Hematopoietic multipotent progenitor cell (in vitro differentiated cells): ENCODE measurements at regions not wholly inside any gene's neighbourhood (a gene's known extent, or its start where the extent isn't known, plus 50 kb on each side); places are given as distances from the start of the nearest gene placed in this dataset.
"Not testable (repeated sequence)": the region's sequence is repeated elsewhere in the genome, so short reads cannot be mapped to it uniquely, and the experiment has no call there.

Experiments used
- DNase-seq, 3 donors: peaks; one replicate each; pipeline ENCODE4 v3.0.0-alpha.2; 2011 to 2015; ENCODE audit warnings: low read depth in 2 of 3, low spot score in 2 of 3

DNA sequence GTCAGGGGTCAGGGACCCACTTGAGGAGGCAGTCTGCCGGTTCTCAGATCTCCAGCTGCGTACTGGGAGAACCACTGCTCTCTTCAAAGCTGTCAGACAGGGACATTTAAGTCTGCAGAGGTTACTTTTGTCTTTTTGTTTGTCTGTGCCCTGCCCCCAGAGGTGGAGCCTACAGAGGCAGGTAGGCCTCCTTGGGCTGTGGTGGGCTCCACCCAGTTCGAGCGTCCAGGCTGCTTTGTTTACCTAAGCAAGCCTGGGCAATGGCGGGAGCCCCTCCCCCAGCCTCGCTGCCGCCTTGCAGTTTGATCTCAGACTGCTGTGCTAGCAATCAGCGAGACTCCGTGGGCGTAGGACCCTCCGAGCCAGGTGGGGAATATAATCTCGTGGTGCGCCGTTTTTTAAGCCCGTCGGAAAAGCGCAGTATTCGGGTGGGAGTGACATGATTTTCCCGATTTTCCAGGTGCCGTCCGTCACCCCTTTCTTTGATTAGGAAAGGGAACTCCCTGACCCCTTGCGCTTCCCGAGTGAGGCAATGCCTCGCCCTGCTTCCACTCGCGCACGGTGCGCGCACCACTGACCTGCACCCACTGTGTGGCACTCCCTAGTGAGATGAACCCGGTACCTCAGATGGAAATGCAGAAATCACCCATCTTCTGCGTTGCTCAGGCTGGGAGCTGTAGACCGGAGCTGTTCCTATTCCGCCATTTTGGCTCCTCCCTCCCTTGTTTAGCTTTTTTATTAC, 268.6 kb upstream of the SATB1 start:
- not testable (repeated sequence) for DNase-seq

DNA sequence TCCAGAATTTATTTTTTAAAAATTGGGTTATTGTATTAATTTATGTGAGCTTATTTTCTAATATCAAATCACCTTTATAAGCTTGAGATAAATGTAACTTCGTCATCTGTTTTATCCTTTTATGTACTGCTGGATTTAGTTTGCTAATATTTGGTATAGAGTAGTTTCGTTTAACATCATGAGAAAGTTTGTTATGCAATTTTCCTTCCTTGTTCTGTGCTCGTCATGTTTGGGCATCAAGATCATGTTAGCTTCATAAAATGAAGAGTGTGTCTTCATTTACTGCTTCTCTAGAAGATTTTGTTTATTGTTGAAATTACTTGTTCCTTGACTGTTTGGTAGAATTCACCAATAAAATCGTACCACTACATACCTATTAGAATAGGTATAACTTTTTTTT, 262.1 kb upstream of the SATB1 start:
- no peak for DNase-seq

DNA sequence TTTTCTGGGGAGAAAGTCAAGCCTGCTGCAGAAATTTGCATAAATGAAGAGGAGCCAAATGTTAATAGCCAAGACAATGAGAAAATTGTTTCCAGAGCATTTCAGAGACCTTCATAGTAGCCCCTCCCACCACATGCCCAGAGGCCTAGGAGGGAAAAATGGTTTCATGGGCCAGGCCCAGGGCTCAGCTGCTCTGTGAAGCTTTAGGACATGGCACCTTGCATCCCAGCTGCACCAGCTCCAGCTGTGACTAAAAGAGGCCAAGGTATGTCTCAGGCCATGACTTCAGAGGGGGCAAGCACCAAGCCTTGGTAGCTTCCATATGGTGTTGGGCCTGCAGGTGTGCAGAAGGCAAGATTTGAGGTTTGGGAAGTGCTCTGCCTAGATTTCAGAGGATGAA, 258.8 kb upstream of the SATB1 start:
- DNase-seq = no peak

DNA sequence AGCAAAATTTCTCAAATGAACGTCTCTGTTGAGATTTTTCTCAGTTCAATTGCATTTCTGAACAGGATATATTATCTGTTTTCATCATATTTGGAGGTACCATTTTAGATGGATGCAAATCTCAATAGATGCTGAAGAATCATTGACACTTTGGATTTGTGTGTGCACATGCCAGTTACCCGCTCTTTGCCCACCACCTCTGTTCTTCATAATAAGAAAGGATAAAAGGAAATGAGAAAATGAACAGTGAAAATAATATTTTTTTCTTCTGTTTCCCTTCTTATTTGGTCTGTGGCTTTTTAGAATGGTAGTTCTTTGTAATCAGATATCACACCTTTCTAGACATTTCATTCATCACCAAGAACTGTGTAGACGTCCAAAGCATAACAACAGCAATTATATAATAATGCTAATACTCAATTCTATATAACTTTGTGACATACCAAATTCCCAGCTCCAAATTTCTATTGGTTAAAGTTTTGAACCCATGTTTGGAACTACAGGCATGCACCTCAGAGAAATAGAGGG, 256.7 kb upstream of the SATB1 start:
- DNase-seq = no peak

DNA sequence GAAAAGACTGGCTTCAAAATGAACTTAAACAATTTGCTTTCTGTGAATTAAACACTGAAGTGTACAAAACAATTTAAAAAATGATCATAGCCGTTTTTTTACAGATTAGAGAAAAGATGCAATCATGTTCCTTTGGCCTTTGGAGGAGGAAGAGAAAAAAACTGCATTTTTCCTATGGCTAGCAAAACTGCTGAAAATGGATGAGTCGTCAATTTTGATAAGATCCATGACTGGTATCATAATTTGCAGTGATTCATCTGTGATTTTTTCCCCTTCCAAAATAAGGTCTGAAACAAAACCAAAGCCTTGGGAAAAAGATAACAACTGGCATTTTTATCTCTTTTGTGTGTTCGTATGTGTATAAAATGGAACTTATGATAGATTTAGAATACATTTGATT, 255.6 kb upstream of the SATB1 start:
- DNase-seq = no peak

DNA sequence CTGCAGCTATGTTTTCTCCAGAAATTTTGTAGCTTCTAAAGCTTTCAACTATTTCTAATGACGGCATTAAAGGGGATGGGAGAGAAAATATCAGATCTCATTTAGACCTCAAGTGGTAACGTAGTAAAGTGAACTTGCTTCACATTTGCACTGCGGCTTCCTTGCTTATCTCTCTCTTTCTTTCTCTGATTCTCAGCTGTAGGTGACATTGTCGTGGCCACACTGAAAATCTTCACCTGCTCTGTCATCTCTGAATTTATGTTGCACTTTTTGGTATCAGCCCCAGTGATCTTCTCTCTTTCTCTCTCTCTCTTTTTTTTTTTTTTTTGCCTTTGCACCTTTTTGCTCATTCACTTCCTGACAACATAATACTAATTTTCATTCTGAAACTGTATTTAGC, 254.1 kb upstream of the SATB1 start:
- DNase-seq = no peak

DNA sequence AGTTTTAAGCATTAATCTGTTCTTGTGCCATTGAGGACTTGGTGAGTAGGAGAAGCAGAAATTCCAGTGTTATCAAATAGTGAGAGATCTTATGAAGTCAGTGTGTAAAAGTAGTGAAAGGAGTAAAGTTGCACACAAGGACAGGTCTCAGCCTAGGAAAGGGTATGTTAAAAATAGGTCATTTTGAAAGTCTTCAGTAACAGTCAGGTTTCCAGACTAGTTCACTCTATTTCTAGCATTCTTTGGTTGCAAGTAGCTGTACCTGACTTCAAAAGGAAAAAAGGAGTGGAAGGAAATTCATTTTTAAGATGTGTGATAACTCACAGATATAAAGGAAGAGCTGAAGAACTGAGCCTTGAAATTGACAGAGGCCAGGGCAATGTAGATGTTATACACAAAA, 250.1 kb upstream of the SATB1 start:
- DNase-seq = no peak

DNA sequence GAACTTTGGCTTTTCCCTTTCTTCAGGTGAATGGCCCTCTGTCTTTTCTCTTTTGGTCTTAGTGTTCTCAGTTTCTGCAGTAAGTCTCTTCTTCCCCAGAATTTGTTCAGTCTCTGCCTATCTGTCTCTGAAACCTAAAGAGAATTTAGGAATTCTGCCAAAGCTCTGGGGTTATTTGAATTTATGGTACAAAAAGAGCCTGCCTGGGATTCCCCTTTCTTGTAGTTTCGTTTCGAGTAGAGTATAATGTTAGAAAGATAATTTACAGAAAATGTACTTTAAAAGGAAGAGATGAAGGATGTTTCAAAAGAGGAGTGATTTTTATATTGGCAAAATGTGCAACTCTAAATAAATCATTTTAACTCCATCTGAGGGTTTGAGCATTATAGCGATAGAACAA, 247.4 kb upstream of the SATB1 start:
- no peak for DNase-seq

DNA sequence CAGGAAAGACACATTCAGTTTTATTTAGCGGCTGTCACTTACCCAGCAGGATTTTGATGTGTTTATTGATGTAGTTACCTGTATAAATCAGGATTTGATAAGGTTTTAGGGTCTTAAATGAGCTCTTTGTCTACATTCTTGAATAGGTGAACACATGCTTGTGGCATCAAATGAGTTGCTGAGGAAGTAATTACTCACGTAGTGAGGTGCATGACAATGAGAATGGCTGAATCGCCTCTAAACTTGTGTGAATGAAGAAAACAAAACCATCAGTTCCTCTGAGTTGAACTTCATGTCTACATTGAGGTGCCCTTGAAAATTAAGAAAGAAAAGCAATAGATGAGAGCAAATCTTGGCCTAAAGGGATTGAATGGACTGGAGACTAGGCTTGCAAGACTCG, 245.6 kb upstream of the SATB1 start:
- DNase-seq = no peak

DNA sequence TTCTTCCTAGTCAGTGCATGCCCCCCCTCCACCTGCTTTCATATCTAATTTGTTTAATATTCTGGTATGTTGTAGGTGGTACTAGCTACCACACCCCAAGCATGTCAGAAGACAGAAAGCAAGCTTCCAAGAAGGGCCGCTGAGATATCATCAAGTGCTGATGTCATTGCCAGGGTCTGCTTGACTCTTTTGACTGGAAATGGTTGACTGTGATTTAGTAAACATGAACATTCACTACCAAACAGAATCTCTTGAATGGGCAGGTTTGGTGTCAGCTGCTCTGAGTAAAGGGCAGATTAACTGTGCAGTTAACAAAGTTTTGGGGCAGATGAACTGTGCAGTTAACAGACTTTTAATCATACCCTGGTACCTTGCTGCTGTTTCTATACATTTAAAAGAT, 244.2 kb upstream of the SATB1 start:
- DNase-seq = no peak

DNA sequence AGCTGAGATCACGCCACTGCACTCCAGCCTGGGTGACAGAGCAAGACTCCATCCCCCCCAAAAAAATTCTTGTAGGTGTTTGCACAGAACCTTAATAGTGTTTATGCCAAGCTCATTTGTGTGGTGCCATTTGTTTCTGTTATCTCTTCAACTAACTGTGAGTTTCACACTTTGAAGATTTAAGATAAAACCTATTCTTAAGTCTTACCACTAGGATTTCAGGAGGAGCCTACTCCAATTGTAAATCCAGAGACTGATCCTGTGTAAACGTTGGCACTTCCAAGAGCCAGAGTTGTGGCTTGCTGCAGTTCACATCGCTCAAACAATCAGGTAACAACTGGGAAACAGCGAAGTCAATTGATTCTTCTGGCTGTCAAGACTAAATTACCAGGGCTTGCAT, 242.4 kb upstream of the SATB1 start:
- no peak for DNase-seq

DNA sequence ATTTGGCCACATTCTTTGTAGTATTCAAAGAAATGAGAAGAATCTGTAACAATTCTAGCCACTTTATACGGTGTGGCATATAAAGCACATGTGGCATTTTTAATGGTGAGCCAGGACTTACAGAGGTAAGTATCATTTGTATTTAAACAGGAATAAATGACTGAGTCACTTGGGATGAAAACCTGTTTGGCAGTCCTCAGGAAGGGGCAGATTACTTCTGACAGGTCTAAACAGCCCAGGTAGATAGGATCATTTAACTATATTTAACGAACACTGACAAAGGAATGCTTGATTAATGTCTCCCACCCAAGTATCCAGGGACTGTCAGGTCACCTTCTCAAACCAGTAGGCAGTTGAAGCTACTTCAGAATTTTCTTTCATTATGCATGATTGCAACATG, 241.5 kb upstream of the SATB1 start:
- no peak for DNase-seq

DNA sequence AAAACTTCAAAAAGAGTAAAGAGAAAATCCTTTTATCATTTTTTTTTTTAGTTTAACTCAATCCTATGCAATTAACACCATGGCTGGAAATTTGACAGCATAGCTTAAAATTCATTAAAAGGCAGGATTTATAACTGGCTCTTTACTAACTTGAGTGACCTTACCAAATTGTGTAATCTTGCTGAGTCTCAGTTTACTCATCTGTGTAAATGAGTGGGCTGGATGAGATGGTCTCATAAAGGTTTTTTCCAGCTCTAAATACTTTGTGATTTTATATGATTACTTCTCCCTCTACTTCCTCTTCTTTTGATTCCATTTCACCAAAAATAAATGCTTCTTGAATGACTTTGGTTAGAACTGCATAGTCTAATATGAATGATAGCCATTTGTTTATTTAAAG, 234.9 kb upstream of the SATB1 start:
- no peak for DNase-seq

DNA sequence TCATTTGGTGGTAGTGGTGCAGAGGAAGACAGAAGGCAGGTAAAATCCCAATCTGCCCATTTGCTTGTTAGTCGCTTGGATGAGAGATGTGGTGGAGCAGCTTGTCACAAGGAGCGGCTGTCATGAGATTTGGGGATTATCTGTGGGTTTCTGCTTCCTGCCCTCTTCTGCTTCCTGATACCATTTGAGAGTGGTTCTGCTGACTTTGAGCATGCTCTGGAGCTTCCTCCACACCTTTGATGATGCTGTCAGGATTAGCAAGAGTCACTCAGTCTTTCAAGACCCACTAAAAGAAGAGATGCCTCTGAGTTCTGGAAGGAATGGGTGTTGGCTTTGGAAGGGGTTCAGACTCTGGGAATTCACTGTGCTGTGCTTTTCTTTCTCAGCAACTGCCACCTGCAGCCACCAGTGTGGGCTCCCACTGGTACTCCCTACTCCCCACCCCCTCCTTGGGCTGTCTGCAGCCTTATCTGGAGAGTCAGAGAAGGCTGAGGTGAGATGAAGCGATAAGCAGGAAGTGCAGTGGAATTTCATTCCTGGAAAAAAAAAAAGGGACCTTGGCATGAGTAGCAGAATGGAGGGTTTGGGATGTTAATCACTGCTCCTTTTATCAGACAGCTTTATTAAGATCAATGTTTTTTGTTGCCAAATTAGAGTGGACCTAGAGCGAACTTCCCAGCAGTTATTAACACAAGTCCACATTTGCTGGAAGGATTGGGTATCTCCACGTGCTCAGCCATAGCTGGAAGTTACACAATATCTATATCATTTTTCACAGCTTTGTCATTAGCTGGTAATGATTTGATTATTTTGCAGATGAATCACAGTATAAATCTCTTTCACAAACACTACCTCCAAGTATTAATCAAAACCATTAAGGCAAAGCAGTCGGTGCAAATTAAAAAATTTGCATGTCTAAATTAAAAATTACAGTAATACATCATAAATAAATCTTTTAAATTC, 233.0 kb upstream of the SATB1 start:
- peak in 2 of 3 donors; percentile 5 to 23 for DNase-seq

DNA sequence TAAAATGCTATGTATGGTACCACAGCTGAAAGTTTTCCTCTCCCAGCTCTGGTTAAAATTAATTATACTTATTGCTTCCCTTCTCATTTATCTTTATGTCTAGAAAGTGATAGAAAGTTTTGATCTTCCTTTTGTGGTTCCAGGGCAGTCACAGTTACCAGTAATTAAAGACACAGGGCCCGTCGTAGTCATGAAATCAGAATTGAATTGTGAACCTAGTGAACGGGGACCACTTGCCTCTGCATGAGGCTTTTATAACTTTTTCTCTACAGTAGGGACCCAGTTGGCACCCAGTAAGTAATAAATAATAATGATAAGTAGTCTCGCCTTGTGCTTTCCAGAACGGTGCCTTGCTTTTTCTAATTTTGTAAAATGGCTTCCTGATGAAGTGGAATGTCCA, 231.7 kb upstream of the SATB1 start:
- DNase-seq = no peak

DNA sequence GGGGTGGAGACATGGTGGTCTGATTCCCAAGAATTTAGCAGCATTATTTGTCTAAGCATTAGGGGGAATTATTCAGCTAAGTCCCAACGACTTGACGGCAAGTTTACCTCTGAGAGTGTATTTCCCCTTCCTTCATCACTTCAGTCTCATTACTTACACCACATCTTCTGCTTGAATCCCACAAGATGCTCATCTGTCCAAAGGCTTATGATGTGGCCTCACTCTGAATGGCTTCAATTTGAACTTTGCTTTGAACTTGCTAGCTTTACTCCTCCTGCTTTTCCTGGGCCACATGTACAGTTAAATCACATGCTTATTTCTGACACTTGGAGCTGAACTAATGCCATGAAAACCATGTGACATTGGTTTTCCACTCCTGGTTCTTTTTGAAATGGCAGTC, 231.3 kb upstream of the SATB1 start:
- no peak for DNase-seq

DNA sequence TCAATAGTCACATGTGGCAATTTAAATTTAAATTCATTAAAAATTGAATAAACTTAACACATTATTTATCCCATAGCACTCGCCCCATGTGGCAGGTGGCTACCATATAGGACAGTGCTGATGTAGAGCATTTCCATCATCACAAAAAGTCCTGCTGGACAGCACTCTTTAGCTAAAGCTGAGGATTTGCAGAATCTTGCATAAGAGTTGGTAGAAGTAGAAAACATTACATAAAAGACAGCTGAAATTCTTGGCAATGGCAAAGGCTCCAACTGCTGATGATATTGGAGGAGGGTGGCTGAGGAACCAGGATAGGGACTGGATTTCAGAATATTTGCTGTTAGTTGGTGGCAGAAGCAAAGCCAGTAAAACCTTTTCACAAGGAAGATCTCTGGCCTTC, 230.7 kb upstream of the SATB1 start:
- no peak for DNase-seq

DNA sequence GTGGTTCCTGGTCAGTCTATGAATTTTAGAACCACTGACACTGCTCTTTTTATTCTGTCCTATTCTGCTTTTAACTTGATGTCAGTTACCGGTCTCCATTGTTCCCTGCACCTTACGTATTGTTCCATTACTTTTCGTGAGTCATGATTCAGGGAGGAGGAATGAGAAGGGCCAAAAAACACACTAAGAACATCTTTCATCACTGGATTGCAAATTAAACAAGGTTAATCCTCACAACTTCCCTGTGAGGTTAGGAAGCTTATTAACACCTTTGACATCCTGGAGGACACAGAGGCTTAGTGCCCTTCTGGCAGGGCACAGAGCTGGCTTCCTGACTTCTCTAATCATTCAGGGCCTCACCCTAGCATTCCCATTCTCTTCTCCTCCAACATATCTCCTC, 227.6 kb upstream of the SATB1 start:
- DNase-seq = no peak

DNA sequence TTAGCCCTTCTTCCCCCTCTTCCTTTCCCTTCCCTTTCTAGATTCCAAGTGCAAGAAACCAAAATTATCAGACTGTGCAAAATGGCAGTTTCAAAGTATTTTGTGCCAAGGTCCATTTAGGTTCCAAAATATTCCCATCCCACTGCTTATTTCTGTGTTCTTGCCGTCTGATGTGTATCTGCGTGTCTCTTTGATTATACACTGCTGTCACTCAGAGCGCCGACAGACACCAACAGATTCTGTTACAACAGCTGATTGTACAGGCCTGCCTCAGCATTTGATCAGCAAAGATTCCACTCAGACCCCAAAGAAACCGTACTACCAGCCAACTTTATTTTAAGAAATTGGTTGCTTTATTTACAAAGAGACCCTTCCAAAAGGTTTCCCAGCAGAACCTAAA, 225.6 kb upstream of the SATB1 start:
- DNase-seq = no peak

DNA sequence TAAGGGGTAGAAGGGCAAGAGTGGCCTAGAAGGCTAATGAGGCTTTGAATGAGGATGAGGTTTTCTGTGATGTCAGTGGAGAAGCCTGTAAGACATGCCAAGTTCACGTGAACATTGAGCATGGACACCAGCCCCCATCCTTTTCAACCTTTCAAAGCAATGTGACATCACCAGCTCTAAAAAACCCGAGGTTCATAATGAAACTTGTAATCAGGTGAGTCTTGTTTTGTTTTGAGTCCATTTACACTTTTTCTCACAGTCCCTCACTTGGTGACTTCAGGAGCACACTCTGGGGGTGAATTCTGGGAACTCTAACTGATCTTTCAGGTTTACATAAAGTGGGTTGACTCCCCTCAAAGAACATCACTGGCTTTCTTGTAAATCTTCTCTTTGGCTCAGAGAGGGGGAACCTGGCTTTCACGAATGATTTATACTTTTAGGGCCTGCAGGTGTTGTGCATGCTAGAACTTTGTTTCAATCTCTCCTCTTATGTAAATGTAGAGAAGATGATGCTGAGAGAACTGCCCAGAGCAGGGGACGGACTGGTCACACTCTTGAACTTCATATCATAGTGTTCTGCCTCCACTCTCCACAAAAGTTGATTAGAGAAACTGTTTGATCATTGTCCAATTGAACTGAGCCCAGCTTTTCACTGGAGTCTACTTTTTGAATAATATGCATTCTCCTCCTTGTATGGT, 224.7 kb upstream of the SATB1 start:
- no peak for DNase-seq

DNA sequence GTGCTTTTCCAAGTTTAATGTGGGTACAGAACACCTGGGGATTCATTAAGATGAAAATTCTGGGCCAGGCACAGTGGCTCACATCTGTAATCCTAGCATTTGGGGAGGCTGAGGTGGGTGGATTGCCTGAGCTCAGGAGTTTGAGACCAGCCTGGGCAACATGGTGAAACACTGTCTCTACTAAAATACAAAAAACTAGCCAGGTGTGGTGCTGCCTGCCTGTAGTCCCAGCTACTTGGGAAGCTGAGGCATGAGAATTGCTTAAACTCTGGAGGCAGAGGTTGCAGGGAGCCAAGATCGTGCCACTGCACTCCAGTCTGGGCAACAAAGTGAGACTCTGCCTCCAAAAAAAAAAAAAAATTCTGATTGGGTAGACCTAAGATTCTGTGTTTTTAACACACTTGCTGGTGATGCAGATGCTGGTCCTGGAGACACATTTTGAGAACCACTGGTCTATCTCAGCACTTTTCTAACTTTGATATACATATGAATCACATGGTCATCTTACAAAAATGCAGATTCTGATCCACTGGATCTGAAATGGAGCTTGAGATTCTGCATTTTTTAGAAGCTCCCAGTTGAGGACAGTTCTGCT, 223.8 kb upstream of the SATB1 start:
- no peak for DNase-seq
